PC-3 (cell line): ENCODE measurements at regions not wholly inside any gene's neighbourhood (a gene's known extent, or its start where the extent isn't known, plus 50 kb on each side); places are given as distances from the start of the nearest gene placed in this dataset.

Source experiments
- ATAC-seq: fragments of 200-7000 bp; cut with Tn5 transposase; 2 replicates; pipeline ENCODE4 v1.9.1; 2020; ENCODE audit warnings: mild to moderate bottlenecking, moderate library complexity
- BruUV-seq: library from RNA; stranded (reverse); fragments of 400-500 nt; replicated peaks from 2 replicates; lab custom pipeline; 2021; lab: Mats Ljungman, UMichigan
- CTCF ChIA-PET: fragments of 300-600 bp; sonication (Branson Sonifier 250); formaldehyde crosslinking; loops from one replicate; lab custom pipeline; 2022; ENCODE audit warnings: antibody characterized with exemption; lab: Charles Lee
- POLR2A ChIA-PET: fragments of 300-600 bp; sonication (Branson Sonifier 250); formaldehyde crosslinking; loops from one replicate; lab custom pipeline; 2022; ENCODE audit warnings: antibody characterized with exemption; ENCODE audit not compliant: unreplicated experiment; lab: Charles Lee
- DNase-seq: peaks from one replicate; pipeline ENCODE4 v3.0.0-alpha.2; 2015
- H2AFZ ChIP-seq: fragments of 300-600 bp; sonication (generic); 2 replicates; pipeline ENCODE4 v1.6.0; 2016; ENCODE audit warnings: antibody characterized with exemption, low read length
- H3F3A ChIP-seq: fragments of 300-600 bp; sonication (generic); one replicate; pipeline ENCODE4 v1.6.0; 2017; ENCODE audit warnings: antibody characterized with exemption, low read length, control low read depth, mild to moderate bottlenecking; ENCODE audit not compliant: unreplicated experiment
- H3K27ac ChIP-seq: fragments of 300-600 bp; sonication (generic); 2 replicates; pipeline ENCODE4 v1.5.1; 2016; ENCODE audit warnings: mild to moderate bottlenecking, low read length
- H3K27me3 ChIP-seq: fragments of 300-600 bp; sonication (generic); 2 replicates; pipeline ENCODE4 v1.6.1; 2016; ENCODE audit warnings: low read length, mixed read lengths
- H3K36me3 ChIP-seq: fragments of 300-600 bp; sonication (generic); 2 replicates; pipeline ENCODE4 v1.6.1; 2016; ENCODE audit warnings: low read depth, mixed run types, low read length, mixed read lengths
- H3K4me1 ChIP-seq: fragments of 300-600 bp; sonication (generic); 2 replicates; pipeline ENCODE4 v1.5.1; 2016; ENCODE audit warnings: low read length; ENCODE audit not compliant: insufficient read depth
- H3K4me2 ChIP-seq: fragments of 300-600 bp; sonication (generic); 2 replicates; pipeline ENCODE4 v1.6.0; 2016; ENCODE audit warnings: low read length
- H3K4me3 ChIP-seq: fragments of 300-600 bp; sonication (generic); 2 replicates; pipeline ENCODE4 v1.5.1; 2016; ENCODE audit warnings: mild to moderate bottlenecking, low read length, mixed read lengths
- H3K79me2 ChIP-seq: fragments of 300-600 bp; sonication (generic); 2 replicates; pipeline ENCODE4 v1.6.1; 2017; ENCODE audit warnings: low read length, mixed read lengths
- H3K9ac ChIP-seq: fragments of 300-600 bp; sonication (generic); 2 replicates; pipeline ENCODE4 v1.6.0; 2016; ENCODE audit warnings: mild to moderate bottlenecking, low read length
- H3K9me2 ChIP-seq: fragments of 300-600 bp; sonication (generic); replicated peaks from 2 replicates; pipeline ENCODE4 v1.6.1; 2016; ENCODE audit warnings: mixed run types, low read length, mixed read lengths
- H3K9me3 ChIP-seq: fragments of 300-600 bp; sonication (generic); 2 replicates; pipeline ENCODE4 v1.6.1; 2016; ENCODE audit warnings: low read length, mixed read lengths
- H4K20me1 ChIP-seq: fragments of 300-600 bp; sonication (generic); 2 replicates; pipeline ENCODE4 v1.6.1; 2016; ENCODE audit warnings: low read length, mixed read lengths
- EZH2 ChIP-seq: fragments of 300-600 bp; sonication (generic); IDR thresholded peaks from one replicate; pipeline ENCODE4 v1.6.1; 2017; ENCODE audit warnings: antibody characterized with exemption, mild to moderate bottlenecking, low read length; ENCODE audit not compliant: unreplicated experiment
- EZH2phosphoT487 ChIP-seq: fragments of 300-600 bp; sonication (generic); IDR thresholded peaks from 2 replicates; pipeline ENCODE4 v1.6.1; 2018; ENCODE audit warnings: mild to moderate bottlenecking, antibody characterized with exemption, low read length, borderline replicate concordance
- intact Hi-C: fragments of 100-400 bp; cut with micrococcal nuclease; formaldehyde crosslinking; loops from 2 replicates; pipeline ENCODE4 v1.9.0; 2023
- TF ChIP-seq, protein P1 (sequence below): fragments of 300-600 bp; sonication (generic); conservative IDR thresholded peaks from 2 replicates; pipeline ENCODE4 v1.5.1; 2017; ENCODE audit warnings: antibody characterized with exemption, low read depth, mild to moderate bottlenecking, low read length

DNA sequence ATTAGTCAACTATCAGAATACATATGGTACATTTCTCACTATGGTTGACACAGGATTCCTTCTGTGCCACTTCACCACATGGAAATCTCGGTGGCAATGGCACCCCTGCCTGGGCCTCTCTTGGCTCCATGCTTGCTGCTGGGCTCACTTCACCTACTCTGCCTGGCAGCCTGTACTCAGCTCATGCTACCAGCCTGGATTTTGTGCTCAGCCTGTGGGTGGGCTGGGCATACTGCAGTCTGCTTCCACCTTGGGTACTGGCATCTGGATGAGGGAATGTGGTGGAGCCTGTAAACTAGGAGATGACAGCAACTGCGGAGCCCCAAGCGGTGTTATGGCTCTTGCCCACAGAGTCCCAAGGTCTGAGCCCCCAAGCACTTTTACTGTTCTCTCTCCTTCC lies 604.1 kb downstream of the MTRR start:
- H3K27ac ChIP-seq: no peak overlapping the region
- no peaks in the 10 kb centered on the region for H3K4me1 ChIP-seq
- H3K9me3 ChIP-seq: peaks cover 38% of the 10 kb centered on the region
- TF ChIP-seq EZH2 (no peak), EZH2phosphoT487 (no peak)
- TF ChIP-seq, protein P1, sequence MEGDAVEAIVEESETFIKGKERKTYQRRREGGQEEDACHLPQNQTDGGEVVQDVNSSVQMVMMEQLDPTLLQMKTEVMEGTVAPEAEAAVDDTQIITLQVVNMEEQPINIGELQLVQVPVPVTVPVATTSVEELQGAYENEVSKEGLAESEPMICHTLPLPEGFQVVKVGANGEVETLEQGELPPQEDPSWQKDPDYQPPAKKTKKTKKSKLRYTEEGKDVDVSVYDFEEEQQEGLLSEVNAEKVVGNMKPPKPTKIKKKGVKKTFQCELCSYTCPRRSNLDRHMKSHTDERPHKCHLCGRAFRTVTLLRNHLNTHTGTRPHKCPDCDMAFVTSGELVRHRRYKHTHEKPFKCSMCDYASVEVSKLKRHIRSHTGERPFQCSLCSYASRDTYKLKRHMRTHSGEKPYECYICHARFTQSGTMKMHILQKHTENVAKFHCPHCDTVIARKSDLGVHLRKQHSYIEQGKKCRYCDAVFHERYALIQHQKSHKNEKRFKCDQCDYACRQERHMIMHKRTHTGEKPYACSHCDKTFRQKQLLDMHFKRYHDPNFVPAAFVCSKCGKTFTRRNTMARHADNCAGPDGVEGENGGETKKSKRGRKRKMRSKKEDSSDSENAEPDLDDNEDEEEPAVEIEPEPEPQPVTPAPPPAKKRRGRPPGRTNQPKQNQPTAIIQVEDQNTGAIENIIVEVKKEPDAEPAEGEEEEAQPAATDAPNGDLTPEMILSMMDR: no peak
- no peaks in the 10 kb centered on the region for H3K79me2 ChIP-seq
- H3F3A ChIP-seq: no peaks in the 10 kb centered on the region
- peaks cover 8% of the 10 kb centered on the region; the same call in 1 of the 2 replicates for H3K36me3 ChIP-seq
- H3K9me2 ChIP-seq: no peaks in the 10 kb centered on the region
- no TSS peak for BruUV-seq
- H3K9ac ChIP-seq: no peak overlapping the region
- ChIA-PET POLR2A (no interaction called here), CTCF (no interaction called here)
- DNase-seq (no peak), ATAC-seq (no peak)
- intact Hi-C loops: no loop called here
- H2AFZ ChIP-seq: no peak overlapping the region
- H3K4me3 ChIP-seq: no peak overlapping the region
- no peaks in the 10 kb centered on the region for H4K20me1 ChIP-seq
- H3K27me3 ChIP-seq: no peaks in the 10 kb centered on the region
- H3K4me2 ChIP-seq: no peak overlapping the region

DNA sequence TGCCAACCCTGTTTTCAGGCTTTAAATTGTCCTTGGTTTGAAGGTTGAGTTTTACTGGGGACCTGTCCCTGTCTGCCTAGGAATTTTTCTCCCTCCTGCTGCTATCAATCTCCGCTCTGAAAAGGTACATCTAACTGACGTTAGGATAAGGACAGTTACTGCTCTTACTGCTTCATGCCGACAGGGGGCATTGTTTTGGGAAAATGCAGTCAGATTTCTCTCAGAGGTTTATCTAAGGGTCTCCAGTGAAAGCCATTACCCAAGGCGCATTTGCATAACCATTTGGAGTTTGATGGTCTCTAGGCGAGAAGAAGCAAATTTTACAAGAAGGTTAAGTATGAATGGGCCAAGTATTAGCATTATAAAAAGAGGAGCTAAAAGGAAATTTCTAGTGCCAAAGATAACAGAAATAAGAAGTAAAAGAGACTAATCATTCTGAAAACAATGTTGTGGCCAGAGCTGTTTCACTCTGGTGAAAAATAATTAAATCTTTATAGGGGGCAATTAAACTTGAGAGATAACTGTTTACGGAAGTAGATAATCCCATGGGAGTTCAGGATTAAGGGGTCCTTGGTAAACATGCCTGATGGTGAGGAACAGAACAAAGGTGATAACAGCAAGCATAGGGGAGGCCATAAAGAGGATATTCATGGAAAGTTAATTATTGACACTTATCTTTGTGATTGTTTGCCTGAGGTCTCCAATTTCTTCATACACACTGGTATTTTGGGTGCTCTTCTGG lies 605.0 kb downstream of the MTRR start:
- Histone ChIP-seq H3F3A (no peaks in the 10 kb centered on the region), H3K4me1 (no peaks in the 10 kb centered on the region), H3K9me3 (peaks cover 32% of the 10 kb centered on the region), H3K4me2 (no peak overlapping the region), H3K36me3 (peaks cover 8% of the 10 kb centered on the region; the same call in 1 of the 2 replicates), H3K27me3 (no peaks in the 10 kb centered on the region), H4K20me1 (no peaks in the 10 kb centered on the region), H2AFZ (no peak overlapping the region), H3K79me2 (no peaks in the 10 kb centered on the region), H3K4me3 (no peak overlapping the region), H3K9me2 (no peaks in the 10 kb centered on the region), H3K9ac (no peak overlapping the region), H3K27ac (no peak overlapping the region)
- TF ChIP-seq EZH2phosphoT487 (no peak), EZH2 (no peak)
- TF ChIP-seq, protein P1: peak; percentile 51; the same call in 1 of the 2 replicates
- POLR2A ChIA-PET: no interaction called here
- CTCF ChIA-PET: no interaction called here
- no TSS peak for BruUV-seq
- intact Hi-C loops: no loop called here
- no peak for DNase-seq
- ATAC-seq: no peak

DNA sequence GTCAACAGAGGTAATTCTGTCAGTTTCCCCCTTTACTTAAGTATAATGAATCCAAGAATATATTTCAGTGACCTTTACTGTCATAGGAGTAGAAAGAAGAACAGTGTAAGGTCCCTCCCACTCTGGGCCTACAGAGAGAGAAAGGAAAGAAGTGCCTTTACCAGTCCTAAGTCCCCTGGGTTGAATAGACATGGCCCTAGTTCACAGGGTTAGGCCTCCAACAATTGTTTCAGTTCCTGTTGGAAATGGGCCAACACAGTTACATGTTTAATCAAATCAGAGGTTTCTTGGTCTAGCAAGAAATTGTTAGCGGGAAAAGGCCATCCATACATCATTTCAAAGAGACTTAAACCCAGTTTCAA lies 605.6 kb downstream of the MTRR start:
- Histone ChIP-seq H3F3A (no peaks in the 10 kb centered on the region), H3K36me3 (peaks cover 8% of the 10 kb centered on the region; the same call in 1 of the 2 replicates), H3K27ac (no peak overlapping the region), H3K79me2 (no peaks in the 10 kb centered on the region), H2AFZ (no peak overlapping the region), H3K4me2 (no peak overlapping the region), H3K9me2 (no peaks in the 10 kb centered on the region), H3K27me3 (no peaks in the 10 kb centered on the region), H3K9me3 (peaks cover 28% of the 10 kb centered on the region), H3K4me3 (no peak overlapping the region), H3K4me1 (no peaks in the 10 kb centered on the region), H4K20me1 (no peaks in the 10 kb centered on the region), H3K9ac (no peak overlapping the region)
- intact Hi-C loops: no loop called here
- DNase-seq: no peak
- TF ChIP-seq, protein P1: no peak
- TF ChIP-seq EZH2phosphoT487 (no peak), EZH2 (no peak)
- no peak for ATAC-seq
- no TSS peak for BruUV-seq
- ChIA-PET POLR2A (no interaction called here), CTCF (no interaction called here)
